GM21367 (cell line): ENCODE measurements at regions not wholly inside any gene's neighbourhood (a gene's known extent, or its start where the extent isn't known, plus 50 kb on each side); places are given as distances from the start of the nearest gene placed in this dataset.

Experiments used
- ATAC-seq: cut with Tn5 transposase; IDR thresholded peaks from one replicate; pipeline ENCODE4 v1.9.1; 2021; ENCODE audit not compliant: unreplicated experiment

DNA sequence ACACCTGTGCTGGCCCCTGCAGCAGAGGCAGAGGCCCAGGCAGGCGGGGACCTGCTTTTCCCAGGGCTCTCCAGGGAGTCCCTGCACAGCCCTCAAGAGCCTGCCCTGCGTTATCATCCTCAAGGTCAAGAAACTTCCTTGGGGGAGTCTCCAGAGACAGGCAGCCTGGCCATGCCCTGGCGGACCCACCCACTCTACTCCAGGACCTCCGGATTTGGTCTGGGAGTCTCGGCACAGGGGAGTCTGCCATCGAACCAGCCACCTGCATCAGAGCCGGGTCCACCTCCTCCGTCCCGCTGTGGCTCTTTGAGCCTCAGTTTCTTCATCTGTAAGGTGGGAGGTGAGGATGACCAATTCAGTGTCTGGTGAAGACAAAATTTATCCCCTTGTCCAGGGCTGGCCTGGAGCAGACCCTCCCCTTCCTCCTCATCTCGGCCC is 75.3 kb upstream of the TNRC6C start:
- no peak for ATAC-seq

DNA sequence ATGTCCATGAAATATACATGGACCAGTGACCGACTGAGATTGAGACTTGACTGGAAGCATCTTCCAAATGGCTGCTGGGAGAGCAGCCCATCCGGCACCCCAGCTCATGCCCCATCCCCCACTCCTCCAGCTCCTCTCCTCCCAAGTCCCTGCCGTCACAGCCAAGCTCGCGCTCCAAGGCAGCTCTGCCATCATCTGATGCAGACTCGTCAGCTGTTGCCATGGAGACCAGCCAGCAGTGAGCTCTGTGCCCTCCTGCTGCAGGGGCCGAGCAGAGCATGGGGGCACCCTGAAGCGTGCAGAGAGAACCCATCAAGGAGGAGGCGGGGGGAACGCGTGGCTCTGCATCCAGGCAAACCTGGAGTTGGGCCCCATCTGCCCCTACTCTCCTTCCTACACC is 74.5 kb upstream of the TNRC6C start:
- no peak for ATAC-seq

DNA sequence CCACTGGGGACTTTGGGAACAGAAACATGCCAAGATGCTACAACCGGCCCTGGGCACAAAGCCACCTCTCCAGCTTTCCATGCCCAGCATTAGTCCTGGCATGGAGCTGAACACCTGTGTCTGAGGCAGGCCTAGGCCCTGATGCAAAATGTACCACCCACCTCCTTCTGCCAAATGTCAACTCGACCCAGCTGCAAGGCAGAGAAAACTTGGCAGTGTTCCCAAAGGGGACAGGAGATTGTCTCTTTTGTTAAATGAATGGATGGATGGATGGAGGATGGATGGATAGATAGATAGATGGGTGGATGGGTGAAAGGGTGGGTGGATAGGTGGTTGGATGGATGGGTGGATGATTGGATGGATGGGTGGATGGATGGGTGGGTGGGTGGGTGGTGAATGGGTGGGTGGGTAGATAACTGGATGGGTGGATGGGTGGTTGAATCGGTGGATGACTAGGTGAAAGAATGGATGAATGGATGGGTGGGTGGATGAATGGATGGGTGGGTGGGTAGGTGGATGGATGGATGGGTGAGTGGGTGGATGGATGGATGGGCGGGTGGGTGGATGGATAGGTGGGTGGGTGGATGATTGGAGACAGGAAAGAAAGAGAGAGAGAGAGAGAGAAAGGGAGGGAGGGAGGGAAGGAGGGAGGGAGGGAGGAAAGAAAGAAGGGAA is 73.4 kb upstream of the TNRC6C start:
- ATAC-seq: no peak

DNA sequence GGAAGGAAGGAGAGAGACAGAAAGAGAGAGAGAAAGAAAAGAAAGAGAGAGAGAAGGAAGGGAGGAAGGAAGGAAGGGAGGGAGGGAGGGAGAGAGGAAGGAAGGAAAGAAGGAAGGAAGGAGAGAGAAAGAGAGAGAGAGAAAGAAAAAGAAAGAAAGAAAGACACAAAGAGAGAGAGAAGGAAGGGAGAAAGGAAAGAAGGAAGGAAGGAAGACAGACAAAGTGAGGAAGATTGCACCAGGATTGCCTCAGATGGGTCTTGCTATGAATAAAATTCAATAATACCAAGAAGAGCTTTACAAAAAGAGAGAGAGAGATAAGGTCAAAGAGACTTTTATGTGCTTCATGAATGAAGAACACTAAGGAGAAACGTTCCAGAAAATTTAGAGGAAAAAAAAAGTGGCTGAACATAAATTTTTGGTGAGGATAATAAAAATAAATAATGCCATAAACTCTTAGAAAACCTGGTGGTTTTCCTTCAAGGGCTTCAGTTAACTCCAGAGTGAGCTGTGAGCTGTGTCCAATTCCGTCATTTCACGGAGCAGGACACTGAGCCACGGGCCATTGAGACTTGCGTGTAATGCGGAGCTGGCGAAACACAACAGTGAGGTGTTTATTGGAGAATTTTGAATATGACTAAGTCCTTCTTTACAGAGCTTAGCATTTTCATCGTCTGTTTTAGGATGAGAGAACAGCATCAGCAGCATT is 72.7 kb upstream of the TNRC6C start:
- no peak for ATAC-seq

DNA sequence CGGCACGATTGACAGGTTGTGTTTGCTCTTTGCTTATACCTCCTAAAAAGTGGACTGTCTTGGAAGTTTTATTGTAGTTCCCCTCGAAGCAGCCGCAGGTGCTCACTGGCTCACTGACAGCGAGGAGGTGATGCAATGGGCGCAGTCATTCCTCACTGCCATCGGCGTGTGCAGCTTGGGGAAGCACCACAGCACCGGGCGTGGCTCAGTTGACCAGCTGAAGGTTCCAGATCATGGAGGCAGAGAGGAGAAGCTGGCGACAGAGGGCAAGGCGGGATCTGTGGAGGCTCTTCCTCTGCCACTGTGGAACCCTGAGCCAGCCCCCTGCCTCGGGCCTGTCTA is 72.1 kb upstream of the TNRC6C start:
- ATAC-seq: no peak

DNA sequence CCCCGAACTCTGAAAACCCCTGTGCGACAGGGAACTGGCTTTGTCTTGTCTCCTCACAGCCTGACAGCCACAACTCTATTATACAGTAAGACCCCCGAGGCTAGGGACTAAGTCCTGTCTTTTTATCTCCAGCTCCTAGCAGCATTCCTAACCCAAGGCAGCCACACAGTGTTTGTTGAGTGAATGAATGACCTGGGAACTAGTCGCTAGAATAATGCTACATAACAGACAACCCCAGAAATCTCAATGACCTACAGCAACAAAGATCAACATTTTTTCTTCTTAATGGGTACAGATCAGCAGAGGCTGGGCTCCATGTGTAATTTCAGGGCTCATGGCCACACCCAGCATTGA is 71.4 kb upstream of the TNRC6C start:
- no peak for ATAC-seq

DNA sequence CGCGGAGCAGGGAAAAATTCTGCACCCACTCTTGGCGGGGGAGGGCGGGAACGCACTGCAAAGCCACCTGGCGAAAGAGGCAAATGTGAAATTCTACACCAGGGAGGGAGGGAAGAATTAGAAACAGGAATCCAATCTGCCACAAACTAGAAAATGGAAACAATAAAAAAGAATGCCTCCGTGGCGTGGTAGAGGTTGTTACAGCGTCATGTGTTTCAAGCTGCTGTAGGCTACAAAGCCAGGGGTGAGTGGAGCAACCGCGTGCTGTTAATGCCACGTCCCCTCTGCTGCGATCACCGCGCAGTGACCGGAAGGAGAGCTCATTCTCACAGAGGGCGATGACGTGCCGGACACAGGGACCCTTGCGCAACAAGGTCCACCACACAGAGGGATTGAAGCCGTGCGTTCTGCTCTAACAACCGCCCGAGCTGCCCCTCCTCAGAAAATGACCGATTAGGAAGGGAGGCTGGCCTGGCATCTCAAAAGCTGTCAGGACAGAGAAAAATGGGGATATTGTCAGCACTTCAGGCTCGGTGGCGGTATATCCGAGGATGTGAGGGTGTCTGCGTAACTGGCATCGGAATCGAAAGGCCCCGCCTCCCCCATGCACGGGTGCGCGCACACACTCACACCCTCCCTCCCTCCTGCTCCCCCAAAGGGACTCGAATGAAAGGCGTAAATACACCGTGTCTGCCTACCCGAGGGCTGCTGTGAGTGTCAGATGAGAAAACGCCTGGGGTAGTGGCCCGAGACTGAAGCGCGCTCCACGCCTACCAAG is 70.8 kb upstream of the TNRC6C start:
- no peak for ATAC-seq

DNA sequence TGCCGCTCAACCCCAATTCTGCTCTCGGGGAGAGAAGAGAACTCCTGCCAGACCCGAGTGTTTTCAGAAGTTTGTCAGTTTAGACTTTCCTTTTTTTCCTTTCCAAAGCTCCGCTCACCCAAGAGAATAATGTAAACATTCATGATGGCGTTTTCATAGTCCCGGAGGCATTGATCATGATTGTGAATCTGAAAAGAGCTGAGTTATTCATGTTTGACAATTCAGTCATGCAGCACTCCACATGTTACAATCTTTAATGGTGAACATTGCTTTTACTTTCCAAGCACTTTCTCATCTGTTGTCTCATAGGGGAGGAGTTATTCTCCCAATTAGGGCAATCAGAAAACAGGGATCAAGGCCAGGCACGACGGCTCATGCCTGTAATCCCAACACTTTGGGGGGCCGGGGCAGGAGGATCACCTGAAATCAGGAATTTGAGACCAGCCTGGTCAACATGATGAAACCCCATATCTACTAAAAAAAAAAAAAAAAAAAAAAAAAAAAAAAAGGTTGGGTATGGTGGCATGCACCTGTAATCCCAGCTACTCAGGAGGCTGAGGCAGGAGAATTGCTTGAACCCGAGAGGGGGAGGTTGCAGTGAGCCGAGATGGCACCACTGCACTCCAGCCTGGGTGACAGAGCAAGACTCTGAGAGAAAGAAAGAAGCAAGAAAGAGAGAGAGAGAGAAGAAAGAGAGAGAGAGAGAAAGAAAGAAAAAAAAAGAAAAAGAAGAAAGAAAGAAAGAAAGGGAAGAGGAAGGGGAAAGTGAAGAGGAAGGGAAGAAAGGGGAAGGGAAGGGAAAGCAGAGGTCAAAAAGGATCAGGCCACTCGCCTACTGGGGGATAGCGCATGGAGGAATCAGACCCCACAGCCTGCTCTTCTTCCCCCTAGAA is 70.0 kb upstream of the TNRC6C start:
- ATAC-seq: no peak

DNA sequence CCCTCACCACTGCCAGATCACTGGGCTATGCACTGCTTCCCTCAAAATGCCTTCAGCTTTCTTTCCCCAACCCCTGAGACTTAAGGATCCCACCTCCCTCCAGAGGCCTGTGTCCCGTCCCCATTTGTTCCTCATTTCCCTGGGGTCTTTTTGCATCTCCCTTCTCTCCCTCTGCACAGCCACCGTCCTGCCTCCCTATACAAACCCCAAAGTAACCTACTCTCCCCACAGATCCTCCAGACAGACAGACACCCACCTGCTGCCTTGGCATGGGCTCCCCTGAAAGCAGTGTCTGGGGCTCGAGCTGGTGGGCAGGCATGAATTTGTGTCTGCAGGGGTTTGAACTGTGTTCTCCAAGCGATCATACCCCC is 69.4 kb upstream of the TNRC6C start:
- no peak for ATAC-seq

DNA sequence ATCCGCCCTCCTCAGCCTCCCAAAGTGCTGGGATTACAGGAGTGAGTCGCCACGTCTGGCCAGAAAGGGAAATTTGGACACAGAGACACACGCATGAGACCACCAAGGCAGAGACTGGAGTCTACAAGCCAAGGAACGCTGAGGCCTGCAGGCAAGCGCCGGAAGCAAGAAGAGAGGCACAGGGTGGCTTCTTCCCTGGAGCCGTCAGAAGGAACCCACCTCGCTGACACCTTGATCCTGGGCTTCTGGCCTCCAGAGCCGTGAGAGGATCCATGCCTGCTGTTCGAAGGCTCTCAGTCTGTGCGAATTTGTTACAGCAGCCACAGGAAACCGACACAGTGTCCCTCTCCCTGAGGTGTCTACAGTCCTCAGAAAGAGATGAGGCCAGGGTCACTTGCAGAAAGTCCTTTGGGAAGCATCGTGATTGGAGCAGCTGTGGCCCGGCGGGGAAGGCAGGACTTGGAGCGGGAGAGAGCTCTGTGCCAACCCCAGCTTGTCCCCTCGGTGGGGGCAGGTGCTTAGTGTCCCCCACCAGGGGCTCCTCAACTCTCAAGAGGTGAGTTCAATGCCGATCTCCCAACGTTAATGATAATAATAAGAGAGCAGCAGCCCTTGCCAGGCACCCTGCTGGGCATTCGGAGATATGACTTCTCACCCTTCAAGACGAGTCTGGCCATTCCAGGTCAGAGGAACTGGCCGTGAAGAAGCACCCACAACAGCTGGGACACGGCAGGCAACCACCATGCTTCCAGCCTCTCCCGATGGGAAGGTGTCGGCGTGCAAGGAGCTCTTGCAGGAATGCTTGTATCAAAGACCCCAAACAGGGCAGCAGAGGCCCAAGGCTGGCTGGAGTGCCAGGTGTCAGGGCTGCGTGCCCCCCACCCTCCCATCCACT is 68.4 kb upstream of the TNRC6C start:
- ATAC-seq: no peak

DNA sequence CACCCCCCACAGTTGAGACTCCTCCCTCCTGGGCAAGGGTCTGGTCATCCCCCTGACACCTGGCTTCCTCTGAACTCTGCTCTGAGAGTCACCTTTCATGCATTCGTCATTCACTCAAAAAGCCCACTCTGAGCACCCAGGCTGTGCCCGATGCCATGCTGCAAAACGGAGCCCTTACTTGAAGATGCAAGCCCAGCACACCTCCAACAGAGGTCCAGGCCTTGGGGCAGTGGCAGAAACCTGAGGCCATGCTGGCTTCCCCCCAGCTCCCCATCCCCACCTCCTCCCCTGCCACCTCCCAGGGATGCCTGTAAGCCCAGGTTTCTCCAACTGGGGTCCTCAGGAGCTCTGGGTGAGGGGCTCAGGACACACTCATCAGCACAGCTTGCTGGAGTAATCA is 67.7 kb upstream of the TNRC6C start:
- no peak for ATAC-seq

DNA sequence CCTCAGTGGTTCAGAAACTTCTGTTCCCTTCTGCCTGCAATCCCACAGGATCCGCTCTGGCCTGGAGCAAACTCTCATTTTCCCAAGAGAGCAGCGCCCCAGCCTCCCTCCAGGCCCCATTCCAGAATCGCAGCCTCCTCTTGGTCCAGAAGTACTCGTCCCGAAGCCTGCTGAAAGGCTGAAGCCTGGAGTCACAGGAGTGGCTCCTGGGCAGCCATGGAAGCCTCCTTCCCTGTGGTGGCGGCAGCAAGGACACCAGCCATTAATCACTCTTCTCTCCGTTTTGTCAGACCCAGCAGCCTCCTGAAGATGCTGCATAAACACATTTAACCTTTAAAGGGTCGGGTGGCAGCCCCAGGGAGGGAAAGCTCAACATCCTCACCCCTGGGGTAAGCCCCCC is 66.9 kb upstream of the TNRC6C start:
- no peak for ATAC-seq

DNA sequence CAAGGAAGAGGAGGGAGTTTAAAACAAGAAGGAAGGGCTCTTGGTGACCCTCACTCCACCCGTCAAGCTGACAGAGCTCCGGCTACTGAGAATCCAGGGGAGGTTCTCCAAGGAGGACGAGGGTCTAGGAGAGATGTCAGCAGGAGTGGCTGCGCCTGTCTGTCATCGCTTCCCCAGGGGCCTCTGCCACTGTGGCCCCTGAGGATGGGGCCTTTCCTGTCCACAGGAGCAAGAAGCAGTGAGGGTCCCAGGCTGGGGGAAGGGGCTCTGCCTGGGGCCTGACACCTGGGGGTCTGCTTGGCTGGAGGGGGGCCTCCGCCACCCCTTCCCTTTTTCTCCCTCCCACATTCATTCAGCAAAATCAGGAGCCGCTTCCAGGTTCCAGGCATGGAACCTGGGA is 66.5 kb upstream of the TNRC6C start:
- no peak for ATAC-seq

DNA sequence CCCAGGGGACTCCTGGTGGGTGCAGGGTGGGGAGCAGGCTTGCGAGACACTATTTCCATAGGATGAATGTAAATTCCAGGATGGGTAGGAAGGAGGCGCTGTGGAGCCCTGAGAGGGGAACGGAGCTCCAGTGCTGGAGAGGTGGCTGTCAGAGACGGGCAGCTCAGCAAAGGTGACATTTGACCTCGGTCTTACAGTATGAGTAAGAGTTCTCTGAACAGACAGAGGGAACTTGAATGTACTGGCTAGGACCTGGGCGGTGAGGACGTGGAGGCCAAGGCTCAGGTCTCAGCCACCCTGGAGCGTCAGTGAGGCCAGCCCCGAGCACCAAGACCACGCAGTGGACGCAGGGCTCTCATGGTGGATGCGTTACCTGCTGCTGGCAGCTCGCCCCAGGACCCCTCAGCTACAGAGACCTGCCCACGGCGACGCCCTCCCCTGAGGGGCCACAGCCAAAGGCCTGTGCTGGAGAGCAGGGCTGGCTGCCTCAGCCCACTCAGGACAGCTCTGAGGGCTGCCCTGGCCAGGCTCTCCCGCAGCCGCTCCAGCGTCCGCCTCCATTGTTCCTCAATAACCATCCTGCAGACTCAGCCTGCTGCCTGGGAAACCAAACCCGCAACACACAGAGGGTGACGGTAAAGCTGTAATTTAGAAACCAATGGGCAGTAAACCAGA is 65.9 kb upstream of the TNRC6C start:
- no peak for ATAC-seq

DNA sequence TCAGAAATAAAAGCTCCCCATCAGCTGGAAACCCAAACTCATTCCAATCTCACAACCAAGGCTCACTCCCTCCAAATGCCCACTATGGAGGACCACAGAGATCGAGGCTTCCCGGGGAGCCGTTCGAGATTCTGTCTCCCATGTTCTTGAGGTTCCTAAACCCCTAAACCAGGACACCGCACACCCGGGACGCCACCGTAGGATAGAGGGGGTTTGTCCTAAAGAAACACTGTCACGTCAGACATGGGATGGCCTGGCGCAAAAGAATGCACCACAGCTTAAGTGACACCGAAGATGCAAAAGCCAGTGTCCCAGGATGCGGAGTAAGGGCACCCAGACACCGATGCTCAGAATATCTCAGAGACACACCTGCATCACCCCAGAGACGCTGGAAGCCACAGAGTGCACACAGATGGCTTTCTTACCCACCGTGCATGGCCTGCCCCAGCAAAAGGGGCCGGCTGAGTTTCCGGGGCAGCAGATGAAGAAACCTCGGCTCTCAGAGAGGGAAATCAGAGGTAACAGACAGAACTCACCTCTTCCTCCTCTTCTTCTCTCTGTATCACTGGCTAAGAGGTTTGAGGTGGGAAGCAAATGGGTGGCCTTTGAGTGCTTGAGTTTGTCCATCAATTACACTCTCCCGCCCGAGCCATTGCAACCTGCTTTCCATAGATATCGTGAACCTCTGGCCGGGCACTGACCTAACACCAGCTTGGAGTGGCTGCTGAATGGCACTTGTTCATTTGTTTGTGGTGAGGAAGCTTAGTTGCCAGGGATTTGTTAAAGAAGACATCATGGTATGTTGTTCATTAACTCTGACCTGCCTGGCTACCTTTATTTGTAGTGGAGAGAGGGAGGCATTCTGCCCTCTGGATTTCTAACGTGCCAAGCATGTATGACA is 65.1 kb upstream of the TNRC6C start:
- ATAC-seq: no peak

DNA sequence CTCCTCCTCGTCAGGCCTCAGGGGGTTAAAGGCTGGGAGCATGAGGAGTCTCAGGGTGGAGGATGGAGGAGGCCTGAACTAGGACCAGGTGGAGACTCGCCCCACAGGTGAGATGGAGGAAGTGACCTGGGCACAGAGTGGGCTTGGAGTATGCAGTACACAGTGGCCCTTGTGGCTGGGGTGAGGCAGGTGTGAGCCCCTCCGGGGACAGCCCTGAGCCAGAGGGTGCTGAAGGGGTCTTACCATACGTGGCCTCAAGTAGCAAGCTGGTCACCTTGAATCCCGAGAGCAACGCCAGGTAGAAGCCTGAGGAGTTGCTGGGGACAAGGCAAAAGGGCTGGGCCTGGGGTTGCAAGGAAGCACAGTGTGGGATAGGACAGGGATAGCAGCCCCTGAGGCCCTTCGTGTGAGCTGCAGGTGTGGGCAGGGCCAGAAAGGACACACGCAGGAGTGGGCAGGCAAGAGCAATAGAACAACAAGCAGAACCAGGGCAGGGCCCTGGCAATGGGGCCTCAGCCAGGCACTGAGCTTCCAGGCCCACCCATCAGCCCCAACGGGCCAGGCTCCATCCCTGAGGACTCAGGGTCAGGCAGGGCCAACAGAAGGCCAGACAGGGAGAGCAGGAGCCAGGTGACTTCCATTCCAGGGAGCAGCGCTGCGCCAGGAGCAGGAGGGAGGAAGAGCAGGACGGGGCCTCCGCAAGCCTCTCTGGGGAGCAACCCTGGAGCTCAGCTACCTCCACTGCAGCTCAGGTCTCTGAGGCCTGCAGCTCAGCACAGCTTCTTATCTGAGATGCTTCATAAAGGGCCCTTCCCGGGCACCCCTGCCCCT is 64.2 kb upstream of the TNRC6C start:
- no peak for ATAC-seq

DNA sequence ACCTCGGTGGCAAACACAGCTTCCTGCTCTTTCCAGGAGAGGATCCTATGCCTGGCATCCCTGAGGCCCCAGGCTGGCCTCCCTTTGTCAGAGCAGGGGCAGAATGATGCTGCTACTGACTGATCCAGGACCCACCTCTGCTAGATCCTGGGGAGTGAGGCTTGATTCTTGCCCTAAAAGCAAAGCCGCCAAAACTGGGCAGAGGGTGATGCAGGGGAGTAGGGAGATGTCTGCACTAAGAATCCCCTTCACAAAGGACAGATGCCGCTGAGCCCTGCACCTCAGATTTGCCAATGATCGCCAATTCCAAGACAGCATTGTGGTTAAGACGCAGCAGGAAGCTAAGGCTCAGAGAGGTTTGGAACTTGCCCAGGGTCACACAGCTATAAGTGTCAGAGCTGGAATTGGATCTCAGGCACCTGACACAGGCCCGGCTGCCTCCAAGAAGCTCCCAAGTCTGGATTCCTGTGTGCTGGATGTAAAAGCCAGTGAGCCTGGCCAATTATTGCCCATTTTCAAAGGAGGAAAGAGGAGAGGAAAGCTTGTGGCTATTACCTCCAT is 60.7 kb upstream of the TNRC6C start:
- ATAC-seq: no peak
